ENCODE measurements at regions not wholly inside any gene's neighbourhood (a gene's known extent, or its start where the extent isn't known, plus 50 kb on each side); places are given as distances from the start of the nearest gene placed in this dataset.
"Not testable (repeated sequence)": the region's sequence is repeated elsewhere in the genome, so short reads cannot be mapped to it uniquely, and the experiment has no call there.

GRCh38 chr1:199944986-199945385 is 82.5 kb upstream of the NR5A2 start:
- H3K27me3 ChIP-seq (ENCODE audit: control insufficient read depth in 1 of 2, insufficient read depth in 2 of 2, low read length in 2 of 2) = no peaks in the 10 kb centered on the region
- no peaks in the 10 kb centered on the region for H3K36me3 ChIP-seq (ENCODE audit: control insufficient read depth in 2 of 2, insufficient read depth in 2 of 2, low read length in 1 of 2)
- H3K9me3 ChIP-seq (ENCODE audit: control insufficient read depth in 2 of 2, insufficient read depth in 1 of 2, low read depth in 1 of 2, low read length in 1 of 2) = no peaks in the 10 kb centered on the region
- H3K27ac ChIP-seq (ENCODE audit: low read depth in 2 of 2, low read length in 1 of 2) = no peak overlapping the region
- WGBS, 2 donors = 72 to 84% methylated on average over 3 of the region's 3 CpGs
- no peak overlapping the region for H3K4me3 ChIP-seq (ENCODE audit: low read depth in 1 of 2, low read length in 2 of 2)
- H3K4me1 ChIP-seq (ENCODE audit: control insufficient read depth in 2 of 2, insufficient read depth in 2 of 2, low read length in 1 of 2) = no peaks in the 10 kb centered on the region

- Histone ChIP-seq H3K36me3 (ENCODE audit: control insufficient read depth in 2 of 2, insufficient read depth in 2 of 2, low read length in 1 of 2) (no peaks in the 10 kb centered on the region), H3K4me1 (ENCODE audit: control insufficient read depth in 2 of 2, insufficient read depth in 2 of 2, low read length in 1 of 2) (no peaks in the 10 kb centered on the region)
- WGBS, 2 donors = 35 to 42% methylated on average over 1 of the region's 1 CpG
Measured at GRCh38 chr1:199945591-199945990, 81.9 kb upstream of the NR5A2 start.

GRCh38 chr1:199946305-199947155 is 81.0 kb upstream of the NR5A2 start:
- no peak overlapping the region for H3K4me3 ChIP-seq (ENCODE audit: low read depth in 1 of 2, low read length in 2 of 2)
- no peak overlapping the region for H3K27ac ChIP-seq (ENCODE audit: low read depth in 2 of 2, low read length in 1 of 2)
- H3K9me3 ChIP-seq (ENCODE audit: control insufficient read depth in 2 of 2, insufficient read depth in 1 of 2, low read depth in 1 of 2, low read length in 1 of 2) = no peaks in the 10 kb centered on the region
- H3K36me3 ChIP-seq (ENCODE audit: control insufficient read depth in 2 of 2, insufficient read depth in 2 of 2, low read length in 1 of 2) = no peaks in the 10 kb centered on the region
- 53 to 66% methylated on average over 7 of the region's 7 CpGs for WGBS, 2 donors
- H3K27me3 ChIP-seq (ENCODE audit: control insufficient read depth in 1 of 2, insufficient read depth in 2 of 2, low read length in 2 of 2) = no peaks in the 10 kb centered on the region
- no peaks in the 10 kb centered on the region for H3K4me1 ChIP-seq (ENCODE audit: control insufficient read depth in 2 of 2, insufficient read depth in 2 of 2, low read length in 1 of 2)

More at GRCh38 chr1:199945591-199945990, 81.9 kb upstream of the NR5A2 start:
- H3K9me3 ChIP-seq (ENCODE audit: control insufficient read depth in 2 of 2, insufficient read depth in 1 of 2, low read depth in 1 of 2, low read length in 1 of 2) = no peaks in the 10 kb centered on the region
- H3K4me3 ChIP-seq (ENCODE audit: low read depth in 1 of 2, low read length in 2 of 2) = no peak overlapping the region
- no peaks in the 10 kb centered on the region for H3K27me3 ChIP-seq (ENCODE audit: control insufficient read depth in 1 of 2, insufficient read depth in 2 of 2, low read length in 2 of 2)
- H3K27ac ChIP-seq (ENCODE audit: low read depth in 2 of 2, low read length in 1 of 2) = no peak overlapping the region

GRCh38 chr1:199948587-199949280 is 78.8 kb upstream of the NR5A2 start:
- H3K4me1 ChIP-seq (ENCODE audit: control insufficient read depth in 2 of 2, insufficient read depth in 2 of 2, low read length in 1 of 2) = no peaks in the 10 kb centered on the region
- no peaks in the 10 kb centered on the region for H3K9me3 ChIP-seq (ENCODE audit: control insufficient read depth in 2 of 2, insufficient read depth in 1 of 2, low read depth in 1 of 2, low read length in 1 of 2)
- H3K27ac ChIP-seq (ENCODE audit: low read depth in 2 of 2, low read length in 1 of 2) = no peak overlapping the region
- H3K27me3 ChIP-seq (ENCODE audit: control insufficient read depth in 1 of 2, insufficient read depth in 2 of 2, low read length in 2 of 2) = no peaks in the 10 kb centered on the region
- H3K4me3 ChIP-seq (ENCODE audit: low read depth in 1 of 2, low read length in 2 of 2) = no peak overlapping the region
- H3K36me3 ChIP-seq (ENCODE audit: control insufficient read depth in 2 of 2, insufficient read depth in 2 of 2, low read length in 1 of 2) = no peaks in the 10 kb centered on the region
- 89 to 94% methylated on average over 5 of the region's 5 CpGs for WGBS, 2 donors

GRCh38 chr1:199951005-199951404 is 76.5 kb upstream of the NR5A2 start:
- H3K27ac ChIP-seq (ENCODE audit: low read depth in 2 of 2, low read length in 1 of 2); H3K9me3 ChIP-seq (ENCODE audit: control insufficient read depth in 2 of 2, insufficient read depth in 1 of 2, low read depth in 1 of 2, low read length in 1 of 2); H3K36me3 ChIP-seq (ENCODE audit: control insufficient read depth in 2 of 2, insufficient read depth in 2 of 2, low read length in 1 of 2); H3K4me3 ChIP-seq (ENCODE audit: low read depth in 1 of 2, low read length in 2 of 2); H3K27me3 ChIP-seq (ENCODE audit: control insufficient read depth in 1 of 2, insufficient read depth in 2 of 2, low read length in 2 of 2); H3K4me1 ChIP-seq (ENCODE audit: control insufficient read depth in 2 of 2, insufficient read depth in 2 of 2, low read length in 1 of 2): not testable (repeated sequence)
- 78 to 82% methylated on average over 6 of the region's 6 CpGs for WGBS, 2 donors

- Histone ChIP-seq H3K27ac (ENCODE audit: low read depth in 2 of 2, low read length in 1 of 2) (no peak overlapping the region), H3K27me3 (ENCODE audit: control insufficient read depth in 1 of 2, insufficient read depth in 2 of 2, low read length in 2 of 2) (no peaks in the 10 kb centered on the region), H3K9me3 (ENCODE audit: control insufficient read depth in 2 of 2, insufficient read depth in 1 of 2, low read depth in 1 of 2, low read length in 1 of 2) (no peaks in the 10 kb centered on the region), H3K4me1 (ENCODE audit: control insufficient read depth in 2 of 2, insufficient read depth in 2 of 2, low read length in 1 of 2) (no peaks in the 10 kb centered on the region), H3K36me3 (ENCODE audit: control insufficient read depth in 2 of 2, insufficient read depth in 2 of 2, low read length in 1 of 2) (no peaks in the 10 kb centered on the region), H3K4me3 (ENCODE audit: low read depth in 1 of 2, low read length in 2 of 2) (no peak overlapping the region)
- 87 to 90% methylated on average over 4 of the region's 4 CpGs for WGBS, 2 donors
Measured at GRCh38 chr1:199953651-199954050, 73.9 kb upstream of the NR5A2 start.

- no peaks in the 10 kb centered on the region for H3K27me3 ChIP-seq (ENCODE audit: control insufficient read depth in 1 of 2, insufficient read depth in 2 of 2, low read length in 2 of 2)
- H3K36me3 ChIP-seq (ENCODE audit: control insufficient read depth in 2 of 2, insufficient read depth in 2 of 2, low read length in 1 of 2) = no peaks in the 10 kb centered on the region
- peaks cover 0 to 3% of the 10 kb centered on the region in 2 donors for H3K9me3 ChIP-seq (ENCODE audit: control insufficient read depth in 2 of 2, insufficient read depth in 1 of 2, low read depth in 1 of 2, low read length in 1 of 2)
- WGBS, 2 donors = 48 to 49% methylated on average over 3 of the region's 3 CpGs
- H3K27ac ChIP-seq (ENCODE audit: low read depth in 2 of 2, low read length in 1 of 2) = no peak overlapping the region
- no peak overlapping the region for H3K4me3 ChIP-seq (ENCODE audit: low read depth in 1 of 2, low read length in 2 of 2)
- H3K4me1 ChIP-seq (ENCODE audit: control insufficient read depth in 2 of 2, insufficient read depth in 2 of 2, low read length in 1 of 2) = no peaks in the 10 kb centered on the region
Measured at GRCh38 chr1:199954699-199955098, 72.8 kb upstream of the NR5A2 start.

GRCh38 chr1:199955235-199955634 is 72.3 kb upstream of the NR5A2 start:
- H3K4me3 ChIP-seq (ENCODE audit: low read depth in 1 of 2, low read length in 2 of 2) = no peak overlapping the region
- H3K4me1 ChIP-seq (ENCODE audit: control insufficient read depth in 2 of 2, insufficient read depth in 2 of 2, low read length in 1 of 2) = no peaks in the 10 kb centered on the region
- peaks cover 0 to 5% of the 10 kb centered on the region in 2 donors for H3K9me3 ChIP-seq (ENCODE audit: control insufficient read depth in 2 of 2, insufficient read depth in 1 of 2, low read depth in 1 of 2, low read length in 1 of 2)
- H3K27me3 ChIP-seq (ENCODE audit: control insufficient read depth in 1 of 2, insufficient read depth in 2 of 2, low read length in 2 of 2) = no peaks in the 10 kb centered on the region
- H3K27ac ChIP-seq (ENCODE audit: low read depth in 2 of 2, low read length in 1 of 2) = no peak overlapping the region
- H3K36me3 ChIP-seq (ENCODE audit: control insufficient read depth in 2 of 2, insufficient read depth in 2 of 2, low read length in 1 of 2) = no peaks in the 10 kb centered on the region
- 51% methylated on average over 4 of the region's 4 CpGs for WGBS, 2 donors

GRCh38 chr1:199956005-199956404 is 71.5 kb upstream of the NR5A2 start:
- Histone ChIP-seq H3K27ac (ENCODE audit: low read depth in 2 of 2, low read length in 1 of 2) (no peak overlapping the region), H3K4me1 (ENCODE audit: control insufficient read depth in 2 of 2, insufficient read depth in 2 of 2, low read length in 1 of 2) (no peaks in the 10 kb centered on the region), H3K27me3 (ENCODE audit: control insufficient read depth in 1 of 2, insufficient read depth in 2 of 2, low read length in 2 of 2) (no peaks in the 10 kb centered on the region), H3K9me3 (ENCODE audit: control insufficient read depth in 2 of 2, insufficient read depth in 1 of 2, low read depth in 1 of 2, low read length in 1 of 2) (peaks cover 0 to 5% of the 10 kb centered on the region in 2 donors), H3K4me3 (ENCODE audit: low read depth in 1 of 2, low read length in 2 of 2) (no peak overlapping the region), H3K36me3 (ENCODE audit: control insufficient read depth in 2 of 2, insufficient read depth in 2 of 2, low read length in 1 of 2) (no peaks in the 10 kb centered on the region)
- WGBS, 2 donors = 51 to 68% methylated on average over 4 of the region's 4 CpGs

Data from esophagus (tissue), 2 donors.